ENCODE measurements at regions not wholly inside any gene's neighbourhood (a gene's known extent, or its start where the extent isn't known, plus 50 kb on each side); places are given as distances from the start of the nearest gene placed in this dataset.

DNA sequence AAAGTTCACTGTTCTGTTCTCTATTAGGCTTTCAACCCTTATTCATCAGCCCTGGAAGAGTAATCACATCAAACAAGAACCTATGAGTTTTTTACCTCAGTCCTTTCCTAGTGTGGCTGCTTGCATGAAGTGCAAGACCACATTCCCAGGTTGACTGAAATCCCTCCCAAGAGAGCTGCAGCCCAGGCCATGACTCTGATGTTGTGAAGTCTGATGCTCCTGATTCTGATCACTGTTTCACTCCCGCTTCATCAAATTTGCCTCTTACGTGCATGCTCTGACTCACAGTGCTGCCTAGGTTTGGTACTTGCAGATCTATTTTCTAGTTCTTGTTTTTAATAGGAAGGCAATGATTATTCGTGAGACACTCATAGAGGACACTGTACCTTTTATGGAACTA is 58.2 kb upstream of the DSEL start:
- no peak overlapping the region for H3K4me3 ChIP-seq
- no peaks in the 10 kb centered on the region for H3K27me3 ChIP-seq
- TF ChIP-seq, protein P1, sequence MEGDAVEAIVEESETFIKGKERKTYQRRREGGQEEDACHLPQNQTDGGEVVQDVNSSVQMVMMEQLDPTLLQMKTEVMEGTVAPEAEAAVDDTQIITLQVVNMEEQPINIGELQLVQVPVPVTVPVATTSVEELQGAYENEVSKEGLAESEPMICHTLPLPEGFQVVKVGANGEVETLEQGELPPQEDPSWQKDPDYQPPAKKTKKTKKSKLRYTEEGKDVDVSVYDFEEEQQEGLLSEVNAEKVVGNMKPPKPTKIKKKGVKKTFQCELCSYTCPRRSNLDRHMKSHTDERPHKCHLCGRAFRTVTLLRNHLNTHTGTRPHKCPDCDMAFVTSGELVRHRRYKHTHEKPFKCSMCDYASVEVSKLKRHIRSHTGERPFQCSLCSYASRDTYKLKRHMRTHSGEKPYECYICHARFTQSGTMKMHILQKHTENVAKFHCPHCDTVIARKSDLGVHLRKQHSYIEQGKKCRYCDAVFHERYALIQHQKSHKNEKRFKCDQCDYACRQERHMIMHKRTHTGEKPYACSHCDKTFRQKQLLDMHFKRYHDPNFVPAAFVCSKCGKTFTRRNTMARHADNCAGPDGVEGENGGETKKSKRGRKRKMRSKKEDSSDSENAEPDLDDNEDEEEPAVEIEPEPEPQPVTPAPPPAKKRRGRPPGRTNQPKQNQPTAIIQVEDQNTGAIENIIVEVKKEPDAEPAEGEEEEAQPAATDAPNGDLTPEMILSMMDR (IDR thresholded peaks at IDR 0.05), result no peak
- H3K36me3 ChIP-seq, result no peaks in the 10 kb centered on the region
- no peak overlapping the region for H3K27ac ChIP-seq
- H3K9me3 ChIP-seq, result no peaks in the 10 kb centered on the region
- DNase-seq, result no peak
- no peaks in the 10 kb centered on the region for H3K4me1 ChIP-seq
- intact Hi-C loops (cut with DNase I; ENCODE audit: low total_unique reads), result no loop called here

DNA sequence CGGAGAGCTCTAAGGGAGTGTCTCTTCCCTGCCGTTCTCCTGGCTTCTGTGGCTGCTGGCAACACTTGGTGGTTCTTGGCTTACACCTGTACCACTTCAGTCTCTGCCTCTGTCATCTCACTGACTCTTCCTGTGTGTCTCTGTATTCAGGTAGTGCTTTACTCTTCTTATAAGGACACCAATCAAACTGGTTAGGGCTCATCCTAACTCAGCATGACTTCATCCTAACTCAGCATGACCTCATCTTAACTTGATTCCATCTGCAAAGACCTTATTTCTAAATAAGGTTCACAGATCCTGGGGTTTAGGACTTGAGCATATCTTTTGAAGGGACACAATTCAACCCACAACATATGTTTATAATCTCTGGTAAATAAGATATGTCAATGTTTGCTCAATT is 51.6 kb upstream of the DSEL start:
- TF ChIP-seq, protein P1 (IDR thresholded peaks at IDR 0.05), result no peak
- no peaks in the 10 kb centered on the region for H3K9me3 ChIP-seq
- no peaks in the 10 kb centered on the region for H3K27me3 ChIP-seq
- H3K36me3 ChIP-seq, result no peaks in the 10 kb centered on the region
- H3K4me3 ChIP-seq, result no peak overlapping the region
- intact Hi-C loops (cut with DNase I; ENCODE audit: low total_unique reads), result no loop called here
- no peak overlapping the region for H3K27ac ChIP-seq
- no peaks in the 10 kb centered on the region for H3K4me1 ChIP-seq
- DNase-seq, result no peak
